HG03521 (cell line): ENCODE measurements at regions not wholly inside any gene's neighbourhood (a gene's known extent, or its start where the extent isn't known, plus 50 kb on each side); places are given as distances from the start of the nearest gene placed in this dataset.
"Not testable (repeated sequence)": the region's sequence is repeated elsewhere in the genome, so short reads cannot be mapped to it uniquely, and the experiment has no call there.

Experiments
- ATAC-seq: cut with Tn5 transposase; IDR thresholded peaks from one replicate; pipeline ENCODE4 v1.9.1; 2021; ENCODE audit warnings: mild to moderate bottlenecking, moderate library complexity; ENCODE audit not compliant: unreplicated experiment

DNA sequence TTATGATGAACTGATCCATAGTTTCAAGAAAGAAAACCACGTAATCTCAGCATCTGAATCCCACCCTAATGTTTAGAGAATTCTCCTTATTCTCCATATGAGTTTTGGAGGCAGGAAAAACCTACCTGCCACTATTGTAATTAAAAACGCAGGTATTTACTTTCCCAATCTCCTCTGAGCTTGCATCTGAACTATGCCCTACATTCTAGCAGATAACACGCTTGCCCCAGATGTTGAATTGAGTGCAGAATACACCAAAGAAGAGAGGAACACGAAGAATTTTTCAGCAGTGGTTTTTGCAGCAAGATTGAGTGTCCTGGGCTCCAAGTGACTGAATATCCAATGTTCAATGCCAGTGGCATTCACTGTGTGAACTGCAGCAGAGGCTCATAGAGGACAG is 182.4 kb downstream of the COX18 start:
- ATAC-seq = no peak

DNA sequence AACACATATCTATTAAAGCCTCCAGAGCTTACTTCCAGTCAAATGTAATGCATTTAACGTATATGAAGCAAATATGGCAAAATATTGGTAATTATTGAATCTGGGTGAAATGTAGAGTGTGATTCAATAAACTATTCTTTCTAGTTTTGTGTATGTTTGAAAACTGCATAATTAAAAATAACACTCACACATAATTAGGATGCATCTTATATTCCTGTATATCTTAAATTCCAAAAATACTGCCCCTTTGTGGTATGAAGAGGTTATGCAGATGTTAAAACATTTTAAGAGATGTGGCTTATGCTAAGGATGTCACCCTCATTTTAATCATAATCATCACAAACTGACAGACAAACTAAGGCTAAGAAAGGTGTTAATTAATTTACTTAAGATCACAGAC is 182.9 kb downstream of the COX18 start:
- ATAC-seq = no peak

DNA sequence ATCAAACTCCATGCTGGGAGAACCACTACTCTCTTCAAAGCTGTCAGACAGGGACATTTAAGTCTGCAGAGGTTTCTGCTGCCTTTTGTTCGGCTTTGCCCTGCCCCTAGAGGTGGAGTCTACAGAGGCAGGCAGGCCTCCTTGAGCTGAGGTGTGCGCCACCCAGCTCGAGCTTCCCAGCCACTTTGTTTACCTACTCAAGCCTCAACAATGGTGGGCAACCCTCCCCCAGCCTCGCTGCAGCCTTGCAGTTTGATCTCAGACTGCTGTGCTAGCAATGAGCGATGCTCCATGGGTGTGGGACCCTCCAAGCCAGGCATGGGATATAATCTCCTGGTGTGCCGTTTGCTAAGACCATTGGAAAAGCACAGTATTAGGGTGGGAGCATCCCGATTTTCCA is 185.3 kb downstream of the COX18 start:
- not testable (repeated sequence) for ATAC-seq

DNA sequence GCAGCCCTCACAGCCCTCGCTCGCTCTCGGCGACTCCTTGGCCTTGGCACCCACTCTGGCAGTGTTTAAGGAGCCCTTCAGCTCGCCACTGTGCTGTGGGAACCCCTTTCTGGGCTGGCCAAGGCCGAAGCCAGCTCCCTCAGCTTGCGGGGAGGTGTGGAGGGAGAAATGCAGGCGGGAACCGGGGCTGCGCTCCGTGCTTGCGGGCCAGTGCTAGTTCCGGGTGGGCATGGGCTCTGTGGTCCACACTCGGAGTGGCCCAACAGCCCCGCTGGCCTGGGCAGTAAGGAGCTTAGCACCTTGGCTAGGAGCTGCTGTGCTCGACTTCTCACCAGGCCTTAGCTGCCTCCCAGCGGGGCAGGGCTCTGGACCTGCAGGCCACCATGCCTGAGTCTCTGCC is 192.6 kb downstream of the COX18 start:
- no peak for ATAC-seq

DNA sequence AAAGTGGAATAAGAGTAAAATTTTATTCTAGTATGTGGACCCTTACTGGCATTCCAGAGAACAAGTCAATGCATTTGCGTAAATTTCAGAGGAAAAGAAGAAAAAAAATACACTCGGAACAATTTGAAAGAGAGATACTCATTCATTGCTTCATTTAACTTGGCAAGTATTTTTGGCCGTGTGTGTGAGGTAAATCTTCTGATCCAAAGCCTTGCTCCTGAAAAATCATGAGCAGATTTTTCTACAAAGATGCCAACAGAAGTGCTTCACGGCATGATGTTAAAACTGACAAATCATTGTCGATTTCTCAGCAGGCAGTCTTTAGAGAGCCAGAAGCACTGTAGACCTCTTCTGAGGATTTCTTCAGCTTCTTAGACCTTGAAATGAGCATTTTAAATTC is 194.0 kb downstream of the COX18 start:
- ATAC-seq = no peak

DNA sequence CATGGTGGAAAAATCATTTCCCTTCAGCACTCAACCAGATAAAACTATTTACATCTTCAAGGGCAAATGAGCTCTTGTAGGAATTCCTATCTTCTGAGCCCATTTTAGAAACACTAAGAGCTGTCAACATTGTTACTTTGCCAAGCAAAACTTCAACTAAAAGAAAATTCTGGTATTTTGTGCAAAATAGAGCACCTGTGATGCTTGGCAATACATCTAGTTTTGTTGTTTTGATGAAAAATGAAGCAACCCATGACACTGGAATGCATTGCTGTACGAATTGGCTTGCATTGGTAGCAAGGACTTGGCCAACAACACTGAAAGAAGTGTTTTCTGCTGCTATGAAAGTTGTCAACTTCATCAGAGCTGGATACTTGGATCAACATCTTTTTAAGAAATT is 194.4 kb downstream of the COX18 start:
- no peak for ATAC-seq

DNA sequence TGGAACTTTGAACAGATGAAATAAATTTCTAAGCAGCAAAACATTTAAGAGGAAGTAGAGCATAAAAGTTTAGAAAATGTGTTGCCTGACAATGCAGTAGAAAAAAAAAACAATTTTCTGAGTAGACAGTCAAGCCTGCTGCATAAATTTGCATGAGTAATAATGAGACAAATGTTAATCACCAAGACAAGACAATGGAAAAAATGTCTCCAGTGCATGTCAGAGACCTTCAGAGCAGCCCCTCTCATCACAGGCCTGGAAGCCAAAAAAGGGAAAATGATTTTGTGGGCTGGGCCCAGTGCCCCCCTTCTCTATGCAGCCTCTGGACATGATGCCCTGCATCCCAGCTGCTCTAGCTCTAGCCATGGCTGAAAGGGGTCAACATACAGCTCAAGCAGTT is 204.6 kb downstream of the COX18 start:
- ATAC-seq = no peak

DNA sequence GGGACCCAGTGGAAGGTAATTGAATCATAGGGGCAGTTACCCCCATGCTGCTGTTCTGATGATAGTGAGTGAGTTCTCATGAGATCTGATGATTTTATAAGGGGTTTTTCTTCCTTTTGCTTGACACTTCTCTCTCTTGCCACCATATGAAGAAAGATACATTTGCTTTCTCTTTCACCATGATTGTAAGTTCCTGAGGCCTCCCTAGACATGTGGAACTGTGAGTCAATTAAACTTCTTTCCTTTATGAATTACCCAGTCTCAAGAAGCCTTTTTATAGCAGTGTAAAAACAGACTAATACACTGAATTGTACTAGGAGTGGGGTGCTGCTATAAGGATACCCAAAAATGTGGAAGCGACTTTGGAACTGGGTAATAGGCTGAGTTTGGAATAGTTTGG is 205.2 kb downstream of the COX18 start:
- ATAC-seq = not testable (repeated sequence)

DNA sequence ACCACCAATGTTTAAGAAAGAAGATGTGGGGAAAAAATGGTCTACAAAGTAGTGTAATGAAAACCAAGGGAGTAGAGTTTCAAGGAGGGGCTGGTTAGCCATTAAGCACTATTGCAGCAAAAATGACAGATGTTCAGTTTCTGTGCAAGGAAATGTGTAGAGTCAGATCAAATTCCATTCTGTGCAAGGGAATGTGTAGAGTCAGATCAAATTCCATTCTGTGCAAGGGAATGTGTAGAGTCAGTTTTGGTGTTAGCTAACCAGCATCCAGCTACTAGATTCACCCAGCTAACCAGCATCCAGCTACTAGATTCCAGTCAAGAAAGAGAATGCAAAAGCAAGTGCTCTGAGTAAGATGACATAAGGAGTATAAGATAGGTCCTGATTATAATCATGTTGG is 208.8 kb downstream of the COX18 start:
- no peak for ATAC-seq

DNA sequence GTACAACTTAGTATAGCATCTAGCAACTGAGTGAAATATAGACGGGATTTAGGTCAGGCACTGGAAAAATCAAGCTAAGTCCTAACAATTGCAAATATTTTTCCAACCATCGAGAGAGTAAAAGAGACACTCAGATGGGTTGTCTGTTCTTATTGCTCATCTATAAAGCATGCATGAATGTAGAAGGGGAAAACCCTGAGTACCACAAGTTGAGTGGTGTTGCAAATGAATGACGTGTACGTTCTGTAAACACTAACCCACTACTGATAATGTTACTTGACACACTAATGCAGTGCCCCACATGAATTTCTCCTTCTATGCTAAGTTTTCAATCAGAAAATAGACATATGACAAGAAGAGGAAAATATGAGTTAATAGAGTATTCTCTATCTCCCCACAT is 211.2 kb downstream of the COX18 start:
- no peak for ATAC-seq

DNA sequence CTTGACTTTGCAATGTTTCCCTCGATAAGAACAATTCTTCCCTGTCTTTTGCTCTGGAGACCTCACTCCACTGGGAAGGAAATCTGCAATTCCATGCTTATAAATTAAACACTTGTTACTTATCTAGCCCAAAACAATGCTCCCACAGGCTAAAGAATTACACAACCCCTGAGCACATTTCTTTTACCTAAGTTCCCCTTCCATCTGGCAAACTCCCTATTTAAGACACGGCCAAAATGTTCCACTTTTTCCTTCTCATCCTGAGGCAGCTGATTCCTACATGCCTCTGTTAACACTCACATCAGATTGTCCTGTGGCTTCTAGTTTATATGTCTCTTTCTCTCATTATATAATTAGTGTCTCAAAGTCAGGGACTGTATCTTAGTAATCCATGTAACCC is 211.7 kb downstream of the COX18 start:
- no peak for ATAC-seq

DNA sequence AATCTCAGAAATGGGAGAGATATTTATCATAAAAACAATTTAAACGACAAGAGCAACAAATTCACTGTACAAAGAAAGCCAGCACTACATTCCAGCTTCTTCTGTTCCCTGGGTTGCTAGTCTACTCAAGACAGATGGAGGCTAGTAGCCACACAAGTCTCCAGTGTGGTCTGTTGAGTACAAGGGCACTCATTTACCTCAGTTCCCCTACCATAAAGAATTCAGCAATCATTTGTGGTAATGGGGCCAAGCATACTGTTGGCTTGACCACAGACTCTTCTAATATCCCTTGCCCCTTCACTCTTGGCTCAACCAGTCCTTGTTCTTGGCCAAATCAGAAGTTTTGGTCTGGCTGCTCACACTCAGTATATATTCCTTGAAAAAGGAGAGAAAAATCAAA is 212.3 kb downstream of the COX18 start:
- no peak for ATAC-seq

DNA sequence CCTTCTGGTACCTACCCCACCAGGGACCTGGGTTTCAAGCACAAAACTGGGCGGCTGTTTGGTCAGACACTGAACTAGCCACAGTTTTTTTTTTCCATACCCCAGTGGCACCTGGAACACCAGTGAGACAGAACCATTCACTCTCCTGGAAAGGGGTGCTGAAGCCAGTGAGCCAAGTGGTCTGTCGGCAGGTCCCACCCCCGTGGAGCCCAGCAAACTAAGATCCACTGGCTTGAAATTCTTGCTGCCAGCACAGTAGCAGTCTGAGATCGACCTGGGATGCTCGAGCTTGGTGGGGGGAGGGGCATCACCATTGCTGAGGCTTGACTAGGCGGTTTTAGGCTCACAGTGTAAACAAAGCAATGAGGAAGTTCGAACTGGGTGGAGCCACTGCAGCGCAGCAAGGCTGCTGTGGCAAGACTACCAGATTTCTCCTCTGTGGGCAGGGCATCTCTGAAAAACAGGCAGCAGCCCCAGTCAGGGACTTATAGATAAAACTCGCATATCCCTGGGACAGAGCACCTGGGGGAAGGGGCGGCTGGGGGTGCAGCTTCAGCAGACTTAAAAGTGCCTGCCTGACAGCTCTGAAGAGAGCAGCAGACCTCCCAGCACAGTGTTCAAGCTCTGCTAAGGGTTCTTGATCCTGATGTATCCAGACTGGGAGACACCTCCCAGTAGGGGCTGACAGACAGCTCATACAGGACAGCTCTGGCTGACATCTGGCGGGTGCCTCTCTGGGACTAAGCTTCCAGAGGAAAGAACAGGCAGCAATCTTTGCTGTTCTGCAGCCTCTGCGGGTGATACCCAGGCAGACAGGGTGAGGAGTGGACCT is 223.0 kb downstream of the COX18 start:
- ATAC-seq = no peak

DNA sequence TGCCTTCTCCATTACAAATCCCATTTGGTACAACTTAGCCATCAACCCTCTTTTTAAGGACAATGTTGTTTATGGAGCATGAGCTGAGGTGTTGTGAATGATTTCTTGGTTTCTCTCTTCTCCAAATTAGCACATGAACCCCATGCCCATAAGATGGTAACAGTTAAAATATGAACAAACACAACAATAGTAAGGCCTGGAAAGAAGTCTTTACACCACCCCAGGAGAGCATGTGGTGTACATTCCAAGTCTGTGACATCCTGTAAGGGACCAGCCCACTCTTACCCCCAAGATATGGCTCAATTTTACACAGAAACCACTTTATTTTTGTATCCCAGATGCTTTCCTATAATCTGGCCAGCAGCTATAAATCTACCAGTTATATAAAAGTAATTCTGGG is 226.1 kb downstream of the COX18 start:
- no peak for ATAC-seq

DNA sequence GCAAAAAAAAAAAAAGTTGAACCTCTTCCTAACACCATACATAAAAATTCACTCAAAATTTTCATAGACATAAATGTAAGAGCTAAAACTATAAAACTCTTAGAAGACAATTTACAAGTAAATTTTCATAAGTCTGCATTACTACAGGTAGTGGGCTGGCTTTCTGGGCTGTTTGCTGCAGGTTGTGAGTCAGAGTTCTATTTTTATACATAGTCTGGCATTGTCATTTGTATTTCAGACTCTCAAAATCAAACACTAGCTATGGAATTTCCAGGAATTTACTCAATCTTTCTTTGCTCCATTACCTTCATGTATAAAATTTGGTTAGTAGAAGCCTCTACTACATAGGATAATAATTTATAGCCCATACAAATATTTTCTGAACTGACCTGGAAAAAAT is 227.2 kb downstream of the COX18 start:
- ATAC-seq = no peak

DNA sequence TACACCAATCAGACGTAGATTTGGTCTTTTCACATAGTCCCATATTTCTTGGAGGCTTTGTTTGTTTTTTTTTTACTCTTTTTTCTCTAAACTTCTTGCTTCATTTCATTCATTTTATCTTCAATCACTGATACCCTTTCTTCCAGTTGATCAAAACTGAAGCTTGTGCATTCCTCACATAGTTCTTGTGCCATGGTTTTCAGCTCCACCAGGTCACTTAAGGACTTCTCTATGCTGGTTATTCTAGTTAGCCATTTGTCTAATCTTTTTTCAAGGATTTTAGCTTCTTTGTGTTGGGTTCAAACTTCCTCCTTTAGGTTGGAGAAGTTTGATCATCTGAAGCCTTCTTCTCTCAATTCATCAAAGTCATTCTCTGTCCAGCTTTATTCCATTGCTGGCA is 229.3 kb downstream of the COX18 start:
- not testable (repeated sequence) for ATAC-seq

DNA sequence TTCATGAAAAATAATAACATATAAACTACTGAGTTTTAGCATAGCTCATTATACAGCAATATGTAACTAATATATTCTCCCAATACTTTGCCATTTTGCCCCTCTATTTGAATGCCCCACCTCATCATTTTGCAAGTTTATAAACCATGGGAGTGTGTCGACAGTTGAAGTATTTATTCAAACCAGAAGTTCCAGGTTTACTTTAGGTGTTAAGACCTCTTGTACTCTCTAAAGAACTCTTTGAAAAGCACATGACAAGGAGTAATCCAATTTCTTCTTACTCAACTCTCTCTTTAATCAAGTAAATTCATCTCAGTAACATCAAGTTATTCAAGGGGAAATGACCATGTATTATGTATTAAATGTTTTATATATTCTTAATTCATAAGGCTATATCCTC is 240.7 kb downstream of the COX18 start:
- ATAC-seq = no peak

DNA sequence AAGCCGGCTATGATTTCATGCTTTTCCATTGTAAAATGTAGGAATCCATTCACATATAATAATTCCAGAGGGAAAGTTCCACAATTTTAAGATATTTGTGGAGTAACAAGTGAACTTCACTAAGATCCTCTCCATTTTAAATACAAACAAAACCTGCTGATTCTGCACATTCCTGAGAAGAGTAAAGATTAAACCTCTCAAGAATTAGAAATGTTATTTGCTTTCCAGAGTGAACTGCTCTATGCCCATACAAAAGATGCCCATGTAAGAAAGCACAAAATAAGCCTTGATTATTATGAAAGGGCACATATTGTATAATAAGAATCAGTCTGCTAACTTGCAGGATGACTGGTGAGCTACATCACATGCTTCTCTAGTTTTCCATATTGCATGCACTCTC is 241.5 kb downstream of the COX18 start:
- no peak for ATAC-seq

DNA sequence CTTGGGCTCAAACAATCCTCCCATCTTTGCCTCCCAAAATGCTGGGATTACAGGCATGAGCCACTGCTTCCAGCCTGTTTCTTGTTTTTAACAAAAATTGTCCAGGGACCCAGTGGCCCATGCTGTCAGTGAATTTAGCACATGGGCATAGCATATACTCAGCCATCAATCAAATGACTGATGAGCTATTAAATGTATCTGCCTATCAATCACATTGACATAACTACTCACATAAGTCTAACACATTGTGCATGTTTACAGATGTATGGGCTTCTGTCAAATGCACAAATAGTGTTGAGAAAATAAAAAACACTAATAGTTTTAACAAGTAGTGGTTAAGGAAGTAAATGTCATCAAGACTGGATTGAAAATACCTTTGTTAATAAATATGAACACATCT is 249.4 kb downstream of the COX18 start:
- ATAC-seq = no peak

DNA sequence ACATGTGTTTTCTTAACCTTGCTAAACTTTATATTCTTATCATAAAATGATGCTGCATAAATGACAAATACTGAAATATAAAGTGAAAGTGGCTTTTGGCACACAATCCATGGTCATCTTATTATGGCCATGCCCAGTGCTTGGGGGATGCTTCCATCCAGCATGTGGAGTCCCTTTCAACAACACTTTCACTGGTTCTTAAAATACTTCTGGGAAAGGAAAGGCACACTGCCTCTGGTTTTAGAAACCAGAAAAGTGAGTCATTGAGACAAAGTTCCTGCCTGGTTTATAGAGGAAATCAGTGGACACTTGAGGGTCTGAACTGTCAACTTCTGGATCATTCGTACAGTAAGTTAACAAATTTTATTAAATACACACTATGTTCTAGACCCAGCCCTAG is 248.0 kb upstream of the ADAMTS3 start:
- no peak for ATAC-seq

DNA sequence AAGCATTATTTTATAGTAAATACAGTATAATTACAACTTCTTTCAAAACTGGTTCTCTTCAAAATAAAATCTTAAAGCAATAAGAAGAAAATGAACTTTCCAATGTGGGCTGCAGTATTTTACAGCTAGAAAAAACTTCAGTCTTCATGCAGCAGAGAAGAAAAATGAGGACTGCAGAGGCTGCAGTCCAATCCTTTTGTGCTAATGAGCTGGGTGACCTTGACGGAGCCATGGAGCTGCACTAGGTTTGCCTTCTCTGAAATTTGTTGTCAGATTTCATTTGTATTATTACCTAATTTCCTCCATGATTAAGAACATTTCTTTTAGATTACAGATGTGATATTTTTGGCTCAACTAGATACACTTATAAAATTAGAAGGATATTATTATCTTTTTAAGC is 245.2 kb upstream of the ADAMTS3 start:
- no peak for ATAC-seq

DNA sequence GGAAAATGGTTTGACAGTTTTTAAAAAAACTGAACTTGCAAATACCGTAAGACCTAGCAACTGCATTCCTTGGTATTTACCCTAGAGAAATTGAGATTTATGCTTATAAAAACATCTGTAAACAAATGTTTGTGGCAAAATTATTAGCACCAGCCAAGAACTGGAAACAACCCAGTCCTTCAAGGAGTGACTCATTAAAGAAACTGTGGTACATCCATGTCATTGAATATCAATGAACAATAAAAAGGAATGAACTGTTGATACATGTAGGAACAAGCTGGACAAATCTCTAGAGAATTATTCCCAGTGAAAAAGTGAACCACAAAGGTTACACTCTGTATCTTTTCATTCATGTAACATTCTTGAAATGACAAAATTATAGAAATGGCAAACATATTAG is 240.2 kb upstream of the ADAMTS3 start:
- no peak for ATAC-seq

DNA sequence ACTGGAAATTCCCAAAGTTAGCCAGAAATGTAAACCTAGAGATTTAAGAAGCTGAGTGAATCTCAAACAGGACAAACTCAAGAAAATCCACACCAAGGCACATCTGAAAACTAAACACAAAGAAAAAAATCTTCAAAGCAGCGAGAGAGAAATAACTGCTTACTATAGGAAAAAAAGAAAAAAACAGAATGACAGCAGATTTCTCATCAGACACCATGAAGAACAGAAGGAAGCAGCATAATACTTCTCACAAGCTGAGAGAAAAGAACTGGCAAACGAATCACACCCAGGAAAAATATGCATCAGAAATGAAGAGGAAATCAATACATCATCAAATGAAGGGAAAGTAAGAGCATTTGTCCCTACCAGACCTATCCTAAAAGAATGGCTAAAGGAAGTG is 236.3 kb upstream of the ADAMTS3 start:
- ATAC-seq = no peak
